IPS-20b (cell line): ENCODE measurements at regions not wholly inside any gene's neighbourhood (a gene's known extent, or its start where the extent isn't known, plus 50 kb on each side); places are given as distances from the start of the nearest gene placed in this dataset.
"Not testable (repeated sequence)": the region's sequence is repeated elsewhere in the genome, so short reads cannot be mapped to it uniquely, and the experiment has no call there.

Source experiments
- H3K27ac ChIP-seq: one replicate; pipeline ENCODE4 v1.5.1; 2013; ENCODE audit warnings: low read length
- H3K27me3 ChIP-seq: 2 replicates; pipeline ENCODE4 v1.6.1; 2013; ENCODE audit warnings: mild to moderate bottlenecking, low read length, inconsistent platforms; ENCODE audit not compliant: insufficient read depth
- H3K36me3 ChIP-seq: 2 replicates; pipeline ENCODE4 v1.6.1; 2013; ENCODE audit warnings: low read depth, mild to moderate bottlenecking, inconsistent platforms, low read length, moderate library complexity; ENCODE audit not compliant: insufficient read depth
- H3K4me1 ChIP-seq: 2 replicates; pipeline ENCODE4 v1.6.1; 2013; ENCODE audit warnings: mild to moderate bottlenecking, control low read depth, inconsistent platforms, low read length, moderate library complexity; ENCODE audit not compliant: insufficient read depth
- H3K4me3 ChIP-seq: 2 replicates; pipeline ENCODE4 v1.5.1; 2013; ENCODE audit warnings: mild to moderate bottlenecking, low read length, inconsistent platforms
- H3K9ac ChIP-seq: 2 replicates; pipeline ENCODE4 v1.6.1; 2013; ENCODE audit warnings: low read depth, mild to moderate bottlenecking, inconsistent platforms, low read length, moderate library complexity
- H3K9me3 ChIP-seq: 2 replicates; pipeline ENCODE4 v1.6.1; 2013; ENCODE audit warnings: mild to moderate bottlenecking, low read depth, low read length, inconsistent platforms; ENCODE audit not compliant: insufficient read depth

DNA sequence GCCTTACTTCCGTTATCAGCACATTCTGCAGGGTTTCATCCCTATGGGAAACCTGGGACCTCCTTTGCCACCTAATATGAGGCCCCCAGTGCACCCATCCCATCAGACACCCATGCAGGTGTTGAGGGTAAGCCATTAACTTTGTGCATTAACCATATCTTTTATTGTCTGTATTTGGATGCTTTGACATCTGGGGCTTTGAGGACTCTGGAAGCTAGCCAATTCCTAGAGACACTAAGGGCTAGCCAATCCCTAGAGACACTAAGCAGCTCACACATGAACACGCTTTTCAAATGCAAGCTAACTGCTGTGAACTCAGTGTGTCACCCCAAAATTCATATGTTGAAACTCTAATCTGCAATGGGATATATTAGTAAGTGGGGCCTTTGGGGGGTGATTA lies 272.5 kb upstream of the COBL start:
- Histone ChIP-seq H3K9me3 (no peaks in the 10 kb centered on the region), H3K9ac (no peak overlapping the region), H3K27ac (no peak overlapping the region), H3K4me1 (peaks cover 9% of the 10 kb centered on the region; the same call in 1 of the 2 replicates), H3K36me3 (no peaks in the 10 kb centered on the region), H3K4me3 (no peak overlapping the region), H3K27me3 (no peaks in the 10 kb centered on the region)

- Histone ChIP-seq H3K27me3 (no peaks in the 10 kb centered on the region), H3K4me1 (peaks cover 9% of the 10 kb centered on the region; the same call in 1 of the 2 replicates), H3K4me3 (no peak overlapping the region)
Observed at GRCh38 chr7:51587604-51588003, 271.0 kb upstream of the COBL start.

DNA sequence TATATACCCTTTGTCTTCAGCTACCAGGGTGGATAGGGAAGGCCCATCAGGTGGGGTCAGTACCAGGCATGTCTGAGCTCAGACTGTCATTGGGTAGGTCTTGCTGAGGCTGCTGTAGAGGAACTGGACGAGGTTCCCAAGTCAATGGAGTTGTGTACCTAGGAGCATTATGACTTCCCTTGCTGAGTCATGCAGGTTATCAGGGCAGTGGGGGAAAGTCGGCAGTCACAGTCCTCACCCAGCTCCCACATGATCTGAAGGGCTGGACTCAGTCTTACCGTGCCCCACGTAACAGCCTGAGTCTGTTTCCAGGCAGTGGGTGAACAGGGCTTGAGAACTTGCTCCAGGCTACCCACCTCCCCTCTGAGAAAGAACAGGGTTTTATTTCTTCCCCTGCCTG lies 260.8 kb upstream of the COBL start:
- Histone ChIP-seq H3K36me3 (no peaks in the 10 kb centered on the region), H3K27ac (no peak overlapping the region), H3K9me3 (no peaks in the 10 kb centered on the region; the same call in 1 of the 2 replicates), H3K27me3 (no peaks in the 10 kb centered on the region), H3K9ac (no peak overlapping the region), H3K4me3 (no peak overlapping the region), H3K4me1 (no peaks in the 10 kb centered on the region)

More at GRCh38 chr7:51587604-51588003, 271.0 kb upstream of the COBL start:
- H3K9me3 ChIP-seq: no peaks in the 10 kb centered on the region
- no peaks in the 10 kb centered on the region for H3K36me3 ChIP-seq
- no peak overlapping the region for H3K9ac ChIP-seq
- no peak overlapping the region for H3K27ac ChIP-seq

DNA sequence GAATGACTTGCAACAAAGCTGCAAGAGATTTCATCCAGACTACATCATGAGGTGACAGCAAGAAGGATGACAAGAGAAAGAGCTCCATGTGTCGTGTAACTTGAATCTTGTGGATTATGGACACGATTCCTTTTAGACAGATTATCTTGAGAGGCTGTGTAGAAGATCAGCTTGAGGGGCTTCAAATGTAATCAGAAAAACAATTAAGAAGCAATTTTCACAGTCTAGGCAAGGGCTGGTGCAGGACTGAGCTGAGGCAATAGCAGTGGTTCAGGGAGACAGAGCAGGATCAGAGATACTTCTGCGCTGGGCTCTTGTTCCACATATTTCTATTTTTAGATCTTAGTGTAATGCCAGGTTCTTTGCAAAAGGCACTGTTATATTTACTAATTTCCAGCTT lies 253.0 kb upstream of the COBL start:
- Histone ChIP-seq H3K27ac (no peak overlapping the region), H3K9me3 (no peaks in the 10 kb centered on the region), H3K4me1 (no peaks in the 10 kb centered on the region), H3K4me3 (no peak overlapping the region), H3K27me3 (no peaks in the 10 kb centered on the region), H3K9ac (no peak overlapping the region), H3K36me3 (no peaks in the 10 kb centered on the region)

DNA sequence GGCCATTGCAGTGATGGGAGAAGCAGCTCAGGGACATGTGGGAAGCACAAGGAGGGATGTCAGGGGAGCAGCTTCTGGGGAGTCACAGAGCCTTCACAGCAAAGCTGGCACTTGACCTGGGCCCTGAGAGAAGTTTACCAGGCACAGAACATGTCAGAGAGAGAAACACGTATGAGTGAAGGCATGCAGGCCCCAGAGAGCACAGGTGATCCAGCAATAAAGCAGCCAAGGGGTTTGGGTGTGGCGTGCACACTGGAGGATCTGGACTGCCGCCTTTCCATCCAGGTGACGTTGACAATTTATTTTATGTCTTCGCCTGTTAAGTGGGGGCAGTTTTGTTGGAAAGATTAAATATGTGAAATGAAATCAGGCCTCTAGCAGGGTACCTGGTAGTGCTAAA lies 252.6 kb upstream of the COBL start:
- no peak overlapping the region for H3K27ac ChIP-seq
- no peaks in the 10 kb centered on the region for H3K4me1 ChIP-seq
- H3K9ac ChIP-seq: no peak overlapping the region
- H3K9me3 ChIP-seq: no peaks in the 10 kb centered on the region
- H3K27me3 ChIP-seq: no peaks in the 10 kb centered on the region
- H3K36me3 ChIP-seq: no peaks in the 10 kb centered on the region
- H3K4me3 ChIP-seq: no peak overlapping the region

DNA sequence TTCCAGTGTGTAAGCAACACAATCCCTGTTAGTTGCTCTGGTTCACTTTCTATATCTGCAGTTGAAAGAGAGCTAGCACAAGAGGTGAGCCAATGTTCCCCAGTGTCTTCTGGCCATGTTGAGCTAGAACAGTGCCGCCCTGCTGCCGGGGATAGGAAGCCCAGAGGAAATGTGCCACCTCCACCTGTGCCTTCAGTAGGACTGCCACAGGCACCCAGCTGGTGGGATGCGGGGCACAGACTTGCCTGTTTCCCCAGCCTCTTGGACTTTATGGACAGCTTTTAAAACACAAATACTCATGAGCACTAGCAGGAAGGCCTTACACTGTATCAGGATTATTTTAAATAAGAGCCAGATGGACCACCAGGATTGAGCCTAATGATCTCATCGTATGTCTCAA lies 234.5 kb upstream of the COBL start:
- H3K9me3 ChIP-seq: no peaks in the 10 kb centered on the region
- no peaks in the 10 kb centered on the region for H3K36me3 ChIP-seq
- H3K4me1 ChIP-seq: no peaks in the 10 kb centered on the region
- H3K9ac ChIP-seq: no peak overlapping the region
- no peak overlapping the region for H3K4me3 ChIP-seq
- H3K27me3 ChIP-seq: no peaks in the 10 kb centered on the region
- no peak overlapping the region for H3K27ac ChIP-seq

GRCh38 chr7:51545131-51545530 lies 228.5 kb upstream of the COBL start:
- H3K36me3 ChIP-seq: no peaks in the 10 kb centered on the region
- H3K27ac ChIP-seq: no peak overlapping the region
- no peaks in the 10 kb centered on the region for H3K9me3 ChIP-seq
- H3K9ac ChIP-seq: no peak overlapping the region
- no peak overlapping the region for H3K4me3 ChIP-seq
- H3K4me1 ChIP-seq: no peaks in the 10 kb centered on the region
- H3K27me3 ChIP-seq: no peaks in the 10 kb centered on the region

- Histone ChIP-seq H3K27ac (no peak overlapping the region), H3K9ac (no peak overlapping the region), H3K4me3 (no peak overlapping the region), H3K36me3 (no peaks in the 10 kb centered on the region), H3K4me1 (no peaks in the 10 kb centered on the region), H3K27me3 (no peaks in the 10 kb centered on the region), H3K9me3 (no peaks in the 10 kb centered on the region)
Observed at GRCh38 chr7:51543801-51544553, 227.4 kb upstream of the COBL start.

GRCh38 chr7:51540906-51541305 lies 224.3 kb upstream of the COBL start:
- not testable (repeated sequence) for H3K36me3 ChIP-seq, H3K9ac ChIP-seq, H3K27ac ChIP-seq, H3K27me3 ChIP-seq, H3K9me3 ChIP-seq, H3K4me1 ChIP-seq, H3K4me3 ChIP-seq

GRCh38 chr7:51539840-51540239 lies 223.2 kb upstream of the COBL start:
- H3K36me3 ChIP-seq: no peaks in the 10 kb centered on the region
- no peaks in the 10 kb centered on the region for H3K27me3 ChIP-seq
- no peak overlapping the region for H3K4me3 ChIP-seq
- no peak overlapping the region for H3K27ac ChIP-seq
- no peaks in the 10 kb centered on the region for H3K4me1 ChIP-seq
- no peak overlapping the region for H3K9ac ChIP-seq
- no peaks in the 10 kb centered on the region for H3K9me3 ChIP-seq

DNA sequence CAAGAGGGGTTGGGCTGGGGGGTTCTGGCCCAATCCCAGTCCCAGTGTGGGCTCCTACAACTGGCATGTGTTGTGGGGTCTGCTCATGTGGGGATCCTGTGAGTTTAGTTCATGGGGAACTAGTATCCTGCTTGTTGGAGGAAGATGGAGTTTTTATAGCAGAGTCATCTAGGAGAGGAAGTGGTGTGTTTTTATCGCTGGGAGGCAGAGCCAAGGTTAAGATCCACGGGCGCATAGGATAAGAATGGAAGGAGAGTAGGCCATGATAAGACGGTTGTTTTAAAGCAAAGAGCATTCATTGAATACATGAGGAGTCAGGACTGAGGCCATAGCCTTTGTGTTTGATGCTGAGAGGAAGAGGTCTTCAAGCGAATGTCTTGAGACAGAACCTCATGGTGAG lies 211.6 kb upstream of the COBL start:
- Histone ChIP-seq H3K4me3 (no peak overlapping the region), H3K27me3 (no peaks in the 10 kb centered on the region), H3K27ac (no peak overlapping the region), H3K4me1 (no peaks in the 10 kb centered on the region), H3K9ac (no peak overlapping the region), H3K36me3 (no peaks in the 10 kb centered on the region), H3K9me3 (no peaks in the 10 kb centered on the region)

GRCh38 chr7:51521694-51522312 lies 205.2 kb upstream of the COBL start:
- Histone ChIP-seq H3K27me3 (no peaks in the 10 kb centered on the region), H3K36me3 (no peaks in the 10 kb centered on the region), H3K4me3 (no peak overlapping the region), H3K4me1 (peaks cover 8% of the 10 kb centered on the region), H3K9me3 (no peaks in the 10 kb centered on the region), H3K27ac (no peak overlapping the region), H3K9ac (no peak overlapping the region)
